Fibroblast of the aortic adventitia (primary cell): ENCODE measurements at regions not wholly inside any gene's neighbourhood (a gene's known extent, or its start where the extent isn't known, plus 50 kb on each side); places are given as distances from the start of the nearest gene placed in this dataset.
"Not testable (repeated sequence)": the region's sequence is repeated elsewhere in the genome, so short reads cannot be mapped to it uniquely, and the experiment has no call there.

Experiments
- DNase-seq: peaks from one replicate; pipeline ENCODE4 v3.0.0-alpha.2; 2010; ENCODE audit warnings: low read depth
- H3K4me3 ChIP-seq: 2 replicates; pipeline ENCODE4 v1.5.1; 2011; ENCODE audit warnings: low read depth, mild to moderate bottlenecking, control low read depth, low read length, moderate library complexity
- TF ChIP-seq, protein P1 (sequence below): IDR thresholded peaks from 2 replicates; pipeline ENCODE4 v1.5.1; 2011; ENCODE audit warnings: mild to moderate bottlenecking, low read length, control low read depth, inconsistent platforms; ENCODE audit not compliant: insufficient read depth

DNA sequence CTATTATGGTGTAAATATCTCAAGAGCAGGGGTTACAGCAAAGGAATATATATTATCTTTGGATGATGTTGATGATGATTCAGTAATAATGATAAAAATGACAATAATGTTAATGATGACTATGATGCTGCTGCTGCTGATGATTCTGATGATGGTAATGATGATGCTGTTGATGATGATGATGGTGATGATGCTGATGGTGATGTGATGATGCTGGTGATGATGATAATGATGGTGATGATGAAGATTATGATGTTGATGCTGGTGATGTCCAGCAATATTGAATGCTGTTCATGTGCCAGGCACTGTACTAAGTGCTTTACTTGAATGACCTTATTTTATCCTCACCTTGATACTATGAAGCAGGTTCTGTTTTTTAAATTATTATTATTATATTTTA is 226.0 kb upstream of the ANKH start:
- no peak overlapping the region for H3K4me3 ChIP-seq
- DNase-seq = no peak
- TF ChIP-seq, protein P1, sequence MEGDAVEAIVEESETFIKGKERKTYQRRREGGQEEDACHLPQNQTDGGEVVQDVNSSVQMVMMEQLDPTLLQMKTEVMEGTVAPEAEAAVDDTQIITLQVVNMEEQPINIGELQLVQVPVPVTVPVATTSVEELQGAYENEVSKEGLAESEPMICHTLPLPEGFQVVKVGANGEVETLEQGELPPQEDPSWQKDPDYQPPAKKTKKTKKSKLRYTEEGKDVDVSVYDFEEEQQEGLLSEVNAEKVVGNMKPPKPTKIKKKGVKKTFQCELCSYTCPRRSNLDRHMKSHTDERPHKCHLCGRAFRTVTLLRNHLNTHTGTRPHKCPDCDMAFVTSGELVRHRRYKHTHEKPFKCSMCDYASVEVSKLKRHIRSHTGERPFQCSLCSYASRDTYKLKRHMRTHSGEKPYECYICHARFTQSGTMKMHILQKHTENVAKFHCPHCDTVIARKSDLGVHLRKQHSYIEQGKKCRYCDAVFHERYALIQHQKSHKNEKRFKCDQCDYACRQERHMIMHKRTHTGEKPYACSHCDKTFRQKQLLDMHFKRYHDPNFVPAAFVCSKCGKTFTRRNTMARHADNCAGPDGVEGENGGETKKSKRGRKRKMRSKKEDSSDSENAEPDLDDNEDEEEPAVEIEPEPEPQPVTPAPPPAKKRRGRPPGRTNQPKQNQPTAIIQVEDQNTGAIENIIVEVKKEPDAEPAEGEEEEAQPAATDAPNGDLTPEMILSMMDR = no peak

DNA sequence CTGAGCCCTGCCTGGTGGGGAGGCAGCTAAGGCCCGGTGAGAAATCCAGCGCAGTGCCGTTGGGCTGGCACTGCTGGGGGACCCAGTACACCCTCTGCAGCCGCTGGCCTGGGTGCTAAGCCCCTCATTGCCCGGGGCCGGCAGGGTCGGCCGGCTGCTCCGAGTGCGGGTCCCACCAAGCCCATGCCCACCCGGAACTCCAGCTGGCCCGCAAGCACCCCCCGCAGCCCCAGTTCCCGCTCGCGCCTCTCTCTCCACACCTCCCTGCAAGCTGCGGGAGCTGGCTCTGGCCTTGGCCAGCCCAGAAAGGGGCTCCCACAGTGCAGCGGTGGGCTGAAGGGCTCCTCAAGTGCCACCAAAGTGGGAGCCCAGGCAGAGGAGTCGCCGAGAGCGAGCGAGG is 225.1 kb upstream of the ANKH start:
- not testable (repeated sequence) for H3K4me3 ChIP-seq, DNase-seq

DNA sequence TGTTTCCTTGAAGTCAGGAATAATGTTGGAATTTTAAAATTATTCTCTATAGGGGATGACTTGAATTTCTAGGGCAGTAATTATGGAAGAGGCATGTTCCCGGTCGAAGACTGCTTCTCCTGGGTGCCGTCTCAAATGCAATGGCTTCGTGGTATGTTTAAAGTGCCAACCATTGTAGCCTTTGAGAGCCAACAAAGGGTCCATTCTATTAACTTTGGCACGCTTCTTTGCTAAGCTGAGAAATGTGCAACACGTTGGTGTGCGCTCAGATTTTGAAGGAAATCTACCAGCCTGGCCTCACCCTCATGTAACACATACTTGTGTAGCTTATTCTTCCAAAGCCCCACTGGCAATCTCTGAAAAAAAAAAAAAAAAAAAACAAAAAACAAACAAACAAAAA is 221.2 kb upstream of the ANKH start:
- TF ChIP-seq, protein P1 = no peak
- no peak overlapping the region for H3K4me3 ChIP-seq
- DNase-seq = no peak

DNA sequence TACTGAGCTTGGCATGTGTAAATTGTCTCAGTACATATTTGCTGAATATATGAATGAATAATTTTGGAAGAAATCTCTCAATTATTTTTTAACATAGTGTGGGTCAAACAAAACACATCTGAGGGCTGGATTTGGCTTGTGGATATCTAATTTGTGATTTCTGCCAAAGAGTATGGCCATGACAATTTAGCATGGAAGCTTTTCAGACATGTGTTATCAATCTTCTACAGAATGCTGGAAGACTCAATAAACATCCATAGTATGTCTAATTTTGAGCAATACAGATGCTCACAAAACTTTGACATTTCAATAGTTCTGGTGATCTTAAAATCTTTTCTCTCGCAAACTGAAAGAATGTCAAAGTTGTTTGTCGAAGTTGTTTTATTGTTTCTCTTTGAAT is 214.1 kb upstream of the ANKH start:
- H3K4me3 ChIP-seq = no peak overlapping the region
- TF ChIP-seq, protein P1 = no peak
- no peak for DNase-seq

DNA sequence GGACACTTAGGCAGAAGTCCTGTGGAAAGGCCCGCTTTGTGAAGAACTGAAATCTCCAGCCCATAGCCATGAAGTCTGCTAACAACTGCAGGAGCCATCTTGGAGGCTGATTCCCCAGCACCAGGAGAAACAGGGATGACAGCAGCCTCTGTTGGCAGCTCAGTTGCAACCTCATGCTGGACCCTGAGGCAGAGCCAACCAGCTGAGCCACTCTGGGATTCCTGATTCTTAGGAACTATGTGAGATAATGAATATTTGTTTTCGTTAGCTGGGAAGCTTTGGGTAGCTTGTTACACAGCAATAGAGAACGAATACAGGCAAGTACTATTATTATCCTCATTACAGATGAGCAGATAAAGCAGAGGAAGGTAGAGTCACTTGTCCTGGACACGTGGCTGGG is 210.5 kb upstream of the ANKH start:
- no peak for DNase-seq
- H3K4me3 ChIP-seq = no peak overlapping the region
- TF ChIP-seq, protein P1 = no peak

DNA sequence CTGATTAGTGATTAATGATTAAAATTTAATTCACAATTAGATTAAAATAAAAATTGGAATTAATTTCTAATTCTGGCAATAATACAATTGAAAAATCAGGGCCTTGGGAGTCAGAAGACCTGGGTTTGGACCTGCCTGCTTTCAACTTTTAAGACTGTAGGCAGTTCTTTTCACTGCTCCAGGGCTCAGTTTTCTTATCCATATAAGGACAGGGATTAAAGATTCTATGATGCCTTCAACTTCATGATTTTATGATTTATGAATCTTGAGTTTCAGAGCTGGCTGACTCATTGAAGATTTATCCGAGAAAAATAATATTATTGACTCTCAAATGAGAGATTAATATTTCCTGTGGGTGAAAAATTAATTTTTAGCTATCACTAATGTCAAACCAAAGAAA is 208.6 kb upstream of the ANKH start:
- TF ChIP-seq, protein P1 = no peak
- no peak for DNase-seq
- no peak overlapping the region for H3K4me3 ChIP-seq

DNA sequence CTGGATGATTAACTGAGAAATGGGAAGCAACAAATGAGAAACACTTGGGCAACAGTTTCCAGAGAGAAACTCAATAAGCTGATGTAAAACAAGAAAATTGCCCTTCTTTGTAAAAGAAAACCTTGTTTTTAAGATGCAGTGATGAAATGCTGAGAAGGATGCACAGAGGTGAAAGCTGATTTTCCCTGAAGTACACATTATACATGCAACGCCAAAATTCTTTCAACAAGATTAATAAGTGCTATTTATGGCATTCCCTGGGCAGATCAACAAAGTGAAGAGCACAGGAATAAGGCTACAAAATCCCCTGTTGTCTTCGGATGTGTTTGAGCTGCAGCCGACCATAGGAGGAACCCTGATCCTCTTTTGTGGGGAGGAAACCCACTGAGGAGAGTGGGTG is 208.0 kb upstream of the ANKH start:
- H3K4me3 ChIP-seq = no peak overlapping the region
- TF ChIP-seq, protein P1 = no peak
- no peak for DNase-seq
